SU-DHL-6 (cell line): ENCODE measurements at regions not wholly inside any gene's neighbourhood (a gene's known extent, or its start where the extent isn't known, plus 50 kb on each side); places are given as distances from the start of the nearest gene placed in this dataset.

Source experiments
- H2AFZ ChIP-seq: fragments of 200-600 bp; sonication (generic); 2 replicates; pipeline ENCODE4 v1.6.1; 2014; ENCODE audit warnings: low read depth, mild to moderate bottlenecking, moderate library complexity, mixed read lengths, antibody characterized with exemption, low read length; ENCODE audit not compliant: severe bottlenecking
- H3F3A ChIP-seq: fragments of 200-600 bp; shearing (Covaris generic); 2 replicates; pipeline ENCODE4 v1.6.0; 2016; ENCODE audit warnings: antibody characterized with exemption, mild to moderate bottlenecking; ENCODE audit not compliant: insufficient read depth
- H3K27ac ChIP-seq: fragments of 200-600 bp; sonication (generic); 2 replicates; pipeline ENCODE4 v1.5.1; 2016; ENCODE audit warnings: low read depth, mild to moderate bottlenecking, low read length, moderate library complexity, mixed read lengths
- H3K27me3 ChIP-seq: fragments of 200-600 bp; sonication (generic), shearing (Covaris generic); 2 replicates; pipeline ENCODE4 v1.6.0; 2014; ENCODE audit warnings: mild to moderate bottlenecking, low read length
- H3K36me3 ChIP-seq: fragments of 200-600 bp; sonication (generic); 2 replicates; pipeline ENCODE4 v1.6.1; 2014; ENCODE audit warnings: mild to moderate bottlenecking, low read length, mixed read lengths
- H3K4me2 ChIP-seq: fragments of 300-600, 200-600 bp; shearing (Covaris generic), sonication (generic); 2 replicates; pipeline ENCODE4 v1.6.0; 2014; ENCODE audit warnings: low read length, low read depth, mild to moderate bottlenecking; ENCODE audit not compliant: poor library complexity, severe bottlenecking
- H3K4me3 ChIP-seq: fragments of 200-600 bp; sonication (generic); 2 replicates; pipeline ENCODE4 v1.5.1; 2014; ENCODE audit warnings: antibody characterized with exemption, low read length, mild to moderate bottlenecking, mixed read lengths; ENCODE audit not compliant: insufficient read depth, poor library complexity, severe bottlenecking
- H3K79me2 ChIP-seq: fragments of 200-600 bp; sonication (generic); 2 replicates; pipeline ENCODE4 v1.6.1; 2014; ENCODE audit warnings: mild to moderate bottlenecking, low read length, moderate library complexity; ENCODE audit not compliant: insufficient read depth
- H3K9ac ChIP-seq: fragments of 200-600 bp; sonication (generic); 2 replicates; pipeline ENCODE4 v1.7.0; 2014; ENCODE audit warnings: mild to moderate bottlenecking, low read length
- H3K9me2 ChIP-seq: fragments of 200-600 bp; sonication (generic); replicated peaks from 2 replicates; pipeline ENCODE4 v1.6.1; 2014; ENCODE audit warnings: low read length; ENCODE audit not compliant: insufficient read depth
- H3K9me3 ChIP-seq: fragments of 200-600 bp; sonication (generic); 2 replicates; pipeline ENCODE4 v1.6.1; 2014; ENCODE audit warnings: low read length, mixed read lengths; ENCODE audit not compliant: insufficient read depth
- H4K20me1 ChIP-seq: fragments of 200-600 bp; sonication (generic); 2 replicates; pipeline ENCODE4 v1.6.1; 2014; ENCODE audit warnings: low read depth, mild to moderate bottlenecking, antibody characterized with exemption, low read length, moderate library complexity, mixed read lengths
- CTCF ChIP-seq: fragments of 200-600 bp; sonication (generic); IDR thresholded peaks from one replicate; pipeline ENCODE4 v1.5.1; 2017; ENCODE audit warnings: antibody characterized with exemption, mild to moderate bottlenecking, low read length, moderate library complexity; ENCODE audit not compliant: insufficient read depth, poor library complexity, severe bottlenecking
- EZH2phosphoT487 ChIP-seq: fragments of 200-600 bp; sonication (generic), shearing (Covaris generic); conservative IDR thresholded peaks from 2 replicates; pipeline ENCODE4 v1.6.1; 2018; ENCODE audit warnings: mild to moderate bottlenecking, antibody characterized with exemption, low read length, moderate library complexity, mixed read lengths

GRCh38 chr10:78276139-78276538 is 242.5 kb downstream of the RPS24 start:
- no peak overlapping the region for H3K4me3 ChIP-seq
- H3K9me3 ChIP-seq = no peaks in the 10 kb centered on the region
- no peaks in the 10 kb centered on the region for H3K9me2 ChIP-seq
- no peak overlapping the region for H3K4me2 ChIP-seq
- H3F3A ChIP-seq = no peaks in the 10 kb centered on the region
- H2AFZ ChIP-seq = no peak overlapping the region
- no peak overlapping the region for H3K27ac ChIP-seq
- H3K36me3 ChIP-seq = no peaks in the 10 kb centered on the region
- no peak for TF ChIP-seq EZH2phosphoT487
- no peak for TF ChIP-seq CTCF
- no peaks in the 10 kb centered on the region for H3K79me2 ChIP-seq
- no peak overlapping the region for H3K9ac ChIP-seq
- H3K27me3 ChIP-seq = no peaks in the 10 kb centered on the region
- no peaks in the 10 kb centered on the region for H4K20me1 ChIP-seq

- Histone ChIP-seq H3K4me2 (no peak overlapping the region), H4K20me1 (no peaks in the 10 kb centered on the region), H2AFZ (no peak overlapping the region), H3K27me3 (no peaks in the 10 kb centered on the region), H3K9ac (no peak overlapping the region), H3K4me3 (no peak overlapping the region), H3F3A (no peaks in the 10 kb centered on the region), H3K9me3 (no peaks in the 10 kb centered on the region), H3K27ac (no peak overlapping the region), H3K79me2 (no peaks in the 10 kb centered on the region), H3K36me3 (no peaks in the 10 kb centered on the region), H3K9me2 (no peaks in the 10 kb centered on the region)
- no peak for TF ChIP-seq EZH2phosphoT487
- no peak for TF ChIP-seq CTCF
Observed at GRCh38 chr10:78277314-78278057, 243.8 kb downstream of the RPS24 start.

- Histone ChIP-seq H3F3A (no peaks in the 10 kb centered on the region), H3K36me3 (no peaks in the 10 kb centered on the region), H3K9ac (no peak overlapping the region), H3K9me3 (no peaks in the 10 kb centered on the region), H3K79me2 (no peaks in the 10 kb centered on the region), H2AFZ (no peak overlapping the region), H4K20me1 (no peaks in the 10 kb centered on the region), H3K4me3 (no peak overlapping the region), H3K27me3 (no peaks in the 10 kb centered on the region), H3K27ac (no peak overlapping the region), H3K4me2 (no peak overlapping the region), H3K9me2 (no peaks in the 10 kb centered on the region)
- TF ChIP-seq EZH2phosphoT487 (no peak), CTCF (no peak)
Observed at GRCh38 chr10:78278058-78278404, 244.4 kb downstream of the RPS24 start.
